ENCODE measurements at regions not wholly inside any gene's neighbourhood (a gene's known extent, or its start where the extent isn't known, plus 50 kb on each side); places are given as distances from the start of the nearest gene placed in this dataset.
A peak's percentile ranks its signal among the peaks of the same experiment; 100 is the strongest.

DNA sequence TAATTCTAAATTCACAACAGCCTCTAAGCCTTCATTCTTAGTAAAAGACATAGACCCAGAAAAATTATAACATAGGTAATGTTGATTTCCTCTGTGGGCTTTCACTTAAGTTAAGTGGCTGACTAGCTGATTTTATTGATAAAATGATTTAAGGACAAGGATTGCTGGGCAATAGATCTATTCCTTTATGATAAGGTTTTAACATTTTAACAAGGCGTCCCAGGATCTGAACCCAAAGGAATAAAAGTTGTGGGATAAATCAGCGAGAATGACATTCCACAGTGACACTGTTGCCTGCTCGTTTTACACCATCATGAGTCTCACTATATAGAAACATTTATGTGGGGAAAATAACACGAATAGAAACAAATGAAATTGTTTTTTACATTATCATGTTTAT lies 1151.0 kb downstream of the ZPLD1 start:
- DNase-seq (ENCODE audit: low read depth) = no peak
- no peak overlapping the region for H3K4me3 ChIP-seq (ENCODE audit: low read depth, low read length)
- TF ChIP-seq, protein P1, sequence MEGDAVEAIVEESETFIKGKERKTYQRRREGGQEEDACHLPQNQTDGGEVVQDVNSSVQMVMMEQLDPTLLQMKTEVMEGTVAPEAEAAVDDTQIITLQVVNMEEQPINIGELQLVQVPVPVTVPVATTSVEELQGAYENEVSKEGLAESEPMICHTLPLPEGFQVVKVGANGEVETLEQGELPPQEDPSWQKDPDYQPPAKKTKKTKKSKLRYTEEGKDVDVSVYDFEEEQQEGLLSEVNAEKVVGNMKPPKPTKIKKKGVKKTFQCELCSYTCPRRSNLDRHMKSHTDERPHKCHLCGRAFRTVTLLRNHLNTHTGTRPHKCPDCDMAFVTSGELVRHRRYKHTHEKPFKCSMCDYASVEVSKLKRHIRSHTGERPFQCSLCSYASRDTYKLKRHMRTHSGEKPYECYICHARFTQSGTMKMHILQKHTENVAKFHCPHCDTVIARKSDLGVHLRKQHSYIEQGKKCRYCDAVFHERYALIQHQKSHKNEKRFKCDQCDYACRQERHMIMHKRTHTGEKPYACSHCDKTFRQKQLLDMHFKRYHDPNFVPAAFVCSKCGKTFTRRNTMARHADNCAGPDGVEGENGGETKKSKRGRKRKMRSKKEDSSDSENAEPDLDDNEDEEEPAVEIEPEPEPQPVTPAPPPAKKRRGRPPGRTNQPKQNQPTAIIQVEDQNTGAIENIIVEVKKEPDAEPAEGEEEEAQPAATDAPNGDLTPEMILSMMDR (IDR thresholded peaks at IDR 0.05; ENCODE audit: control insufficient read depth, extremely low read depth, insufficient read depth) = no peak

DNA sequence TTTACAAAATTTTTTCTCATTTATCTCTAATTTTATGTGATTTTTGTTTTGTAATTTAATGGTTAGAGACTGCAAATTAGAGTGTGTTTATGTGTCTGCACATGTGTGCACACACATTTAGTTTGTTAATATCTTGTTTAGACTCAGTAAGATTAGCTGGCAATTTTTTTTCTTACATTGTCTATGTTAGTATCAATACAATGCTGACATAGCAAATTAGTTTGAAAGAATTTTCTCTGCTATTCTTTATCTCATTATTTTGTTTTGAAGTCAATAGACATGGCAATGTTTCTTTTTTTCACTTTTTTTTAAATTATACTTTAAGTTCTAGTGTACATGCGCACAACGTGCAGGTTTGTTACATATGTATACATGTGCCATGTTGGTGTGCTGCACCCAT lies 1155.0 kb downstream of the ZPLD1 start:
- no peak overlapping the region for H3K4me3 ChIP-seq (ENCODE audit: low read depth, low read length)
- TF ChIP-seq, protein P1 (IDR thresholded peaks at IDR 0.05; ENCODE audit: control insufficient read depth, extremely low read depth, insufficient read depth) = no peak
- DNase-seq (ENCODE audit: low read depth) = no peak

DNA sequence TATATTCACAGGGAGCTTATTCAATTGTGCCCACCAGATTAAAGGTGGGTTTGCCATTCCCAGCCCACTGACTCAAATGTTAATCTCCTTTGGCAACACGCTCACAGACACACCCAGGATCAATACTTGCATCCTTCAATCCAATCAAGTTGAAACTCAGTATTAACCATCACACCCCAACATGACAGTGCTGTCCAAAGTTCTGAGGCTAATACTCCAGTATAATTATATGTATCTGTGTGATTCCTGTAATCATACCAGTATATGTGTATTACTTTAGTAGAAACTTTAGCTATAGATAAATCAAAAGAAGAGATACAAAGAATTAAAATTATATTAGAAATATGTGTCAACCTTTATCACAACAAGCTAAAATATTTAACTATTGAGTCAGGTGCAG lies 1166.0 kb downstream of the ZPLD1 start:
- no peak overlapping the region for H3K4me3 ChIP-seq (ENCODE audit: low read depth, low read length)
- TF ChIP-seq, protein P1 (IDR thresholded peaks at IDR 0.05; ENCODE audit: control insufficient read depth, extremely low read depth, insufficient read depth) = no peak
- DNase-seq (ENCODE audit: low read depth) = no peak

DNA sequence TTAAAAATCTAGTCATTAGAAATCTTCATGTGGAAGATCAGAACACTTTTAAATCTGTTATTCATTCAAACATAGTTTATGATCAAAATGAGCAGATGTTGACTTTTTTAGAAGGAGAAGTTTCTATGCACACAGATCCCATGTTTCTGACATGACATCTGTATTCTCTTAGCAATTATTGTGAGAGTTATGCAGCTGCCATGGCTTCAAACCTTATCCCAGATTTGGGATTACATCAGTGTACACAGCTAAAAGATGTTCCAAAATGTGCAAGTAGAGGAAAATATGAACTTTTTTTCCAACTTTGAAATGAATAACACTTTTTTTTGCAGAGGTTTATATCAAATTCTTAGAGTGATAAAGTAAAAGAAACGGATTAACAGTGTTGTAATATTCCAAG lies 1166.9 kb downstream of the ZPLD1 start:
- H3K4me3 ChIP-seq (ENCODE audit: low read depth, low read length) = no peak overlapping the region
- no peak for DNase-seq (ENCODE audit: low read depth)
- TF ChIP-seq, protein P1 (IDR thresholded peaks at IDR 0.05; ENCODE audit: control insufficient read depth, extremely low read depth, insufficient read depth) = no peak

DNA sequence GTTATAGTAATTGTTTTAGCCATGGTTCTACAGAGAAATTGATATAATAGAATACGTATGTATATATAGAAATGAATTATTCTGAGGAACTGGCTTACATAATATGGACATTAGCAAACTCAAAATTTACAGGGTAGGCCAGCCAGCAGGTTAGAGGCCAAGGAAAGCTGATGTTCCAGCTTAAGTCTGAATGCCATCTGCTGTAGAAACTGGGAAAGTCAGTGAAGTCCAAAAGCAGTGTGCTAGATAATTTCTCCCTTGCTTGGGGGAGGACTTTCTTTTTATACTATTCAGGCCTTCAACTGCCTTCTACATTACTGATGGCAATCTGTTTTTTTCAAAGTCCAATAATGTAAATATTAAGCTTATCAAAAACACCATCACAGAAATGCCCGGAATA lies 1174.7 kb downstream of the ZPLD1 start:
- TF ChIP-seq, protein P1 (IDR thresholded peaks at IDR 0.05; ENCODE audit: control insufficient read depth, extremely low read depth, insufficient read depth) = peak; percentile 53
- peak; percentile 18 for DNase-seq (ENCODE audit: low read depth)
- H3K4me3 ChIP-seq (ENCODE audit: low read depth, low read length) = no peak overlapping the region

DNA sequence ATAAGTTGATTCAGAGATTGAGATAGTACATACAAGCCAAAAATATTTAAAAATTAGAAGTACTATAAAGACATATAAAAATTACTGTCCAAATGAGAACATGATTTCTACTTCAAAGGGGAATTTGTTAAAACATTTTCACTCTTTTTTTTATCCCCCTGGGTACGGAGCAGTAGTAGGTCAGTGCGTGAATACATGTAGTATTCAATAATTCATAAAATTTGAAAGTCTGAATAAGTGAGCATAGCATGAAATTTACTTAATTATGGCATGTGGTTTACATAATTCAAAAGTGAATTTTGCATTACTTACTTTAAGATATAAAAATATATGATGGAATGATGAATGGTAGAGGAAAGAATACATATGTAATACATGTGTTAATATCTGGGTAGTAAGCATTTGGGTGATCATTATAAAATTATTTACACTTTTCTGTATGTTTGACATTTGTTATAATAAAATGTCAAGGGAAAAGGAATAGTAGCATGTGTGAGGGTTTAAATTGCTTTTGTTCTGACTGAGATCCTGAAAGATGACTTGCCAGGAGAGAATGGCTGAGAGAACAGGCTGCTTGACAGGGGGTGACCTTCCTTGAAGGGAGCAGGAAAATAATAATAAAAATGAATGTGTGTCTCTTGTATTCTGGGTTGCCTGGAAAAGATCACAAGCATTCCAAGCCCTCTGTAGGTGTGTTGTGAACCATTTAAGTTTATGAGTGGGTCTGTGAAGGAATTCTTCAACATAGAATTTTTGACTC lies 1178.8 kb downstream of the ZPLD1 start:
- TF ChIP-seq, protein P1 (IDR thresholded peaks at IDR 0.05; ENCODE audit: control insufficient read depth, extremely low read depth, insufficient read depth) = no peak
- H3K4me3 ChIP-seq (ENCODE audit: low read depth, low read length) = no peak overlapping the region
- no peak for DNase-seq (ENCODE audit: low read depth)

DNA sequence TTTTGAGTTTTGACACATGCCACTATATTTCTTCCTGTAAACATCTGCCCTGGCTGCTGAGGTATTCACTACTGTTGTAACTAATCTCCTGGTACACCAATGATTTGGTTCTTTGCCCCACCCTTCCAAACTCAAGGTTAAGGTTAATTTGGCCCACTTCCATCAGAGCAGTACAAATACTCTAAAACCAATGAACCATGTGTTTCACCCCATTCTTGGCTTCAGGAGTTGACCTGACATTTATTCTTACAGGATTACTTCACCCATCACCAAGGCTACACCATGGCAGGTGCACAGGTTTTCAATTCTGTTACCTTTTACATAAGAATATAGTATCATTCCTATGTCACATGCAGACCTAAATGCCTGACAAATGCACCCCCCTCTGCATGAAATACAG lies 1179.9 kb downstream of the ZPLD1 start:
- TF ChIP-seq, protein P1 (IDR thresholded peaks at IDR 0.05; ENCODE audit: control insufficient read depth, extremely low read depth, insufficient read depth) = no peak
- DNase-seq (ENCODE audit: low read depth) = no peak
- H3K4me3 ChIP-seq (ENCODE audit: low read depth, low read length) = no peak overlapping the region
